BJ (cell line): ENCODE measurements at regions not wholly inside any gene's neighbourhood (a gene's known extent, or its start where the extent isn't known, plus 50 kb on each side); places are given as distances from the start of the nearest gene placed in this dataset.

Source experiments
- CTCF ChIA-PET: fragments of 350-600 bp; formaldehyde crosslinking; extraction: SDS; loops from one replicate; lab custom pipeline; 2021; ENCODE audit warnings: antibody characterized with exemption, inconsistent platforms; lab: Yijun Ruan, JAX
- POLR2A ChIA-PET: fragments of 300-600 bp; sonication (Branson Sonifier 250); formaldehyde crosslinking; extraction: SDS; loops from one replicate; lab custom pipeline; 2021; ENCODE audit warnings: antibody characterized with exemption; lab: Charles Lee
- DNase-seq: peaks from one replicate; pipeline ENCODE4 v3.0.0-alpha.2; 2011; ENCODE audit warnings: low read depth
- H3K27me3 ChIP-seq: 2 replicates; pipeline ENCODE4 v1.6.0; 2011; ENCODE audit warnings: low read length; ENCODE audit not compliant: control insufficient read depth, insufficient read depth
- H3K36me3 ChIP-seq: 2 replicates; pipeline ENCODE4 v1.5.1; 2011; ENCODE audit warnings: low read length; ENCODE audit not compliant: control insufficient read depth, insufficient read depth
- H3K4me3 ChIP-seq: 2 replicates; pipeline ENCODE4 v1.5.1; 2011; ENCODE audit warnings: low read depth, mild to moderate bottlenecking, control low read depth, low read length
- TF ChIP-seq, protein P1 (sequence below): IDR thresholded peaks from 2 replicates; pipeline ENCODE4 v1.5.1; 2011; ENCODE audit warnings: low read depth, mild to moderate bottlenecking, control low read depth, inconsistent platforms, low read length, moderate library complexity; ENCODE audit not compliant: insufficient read depth

DNA sequence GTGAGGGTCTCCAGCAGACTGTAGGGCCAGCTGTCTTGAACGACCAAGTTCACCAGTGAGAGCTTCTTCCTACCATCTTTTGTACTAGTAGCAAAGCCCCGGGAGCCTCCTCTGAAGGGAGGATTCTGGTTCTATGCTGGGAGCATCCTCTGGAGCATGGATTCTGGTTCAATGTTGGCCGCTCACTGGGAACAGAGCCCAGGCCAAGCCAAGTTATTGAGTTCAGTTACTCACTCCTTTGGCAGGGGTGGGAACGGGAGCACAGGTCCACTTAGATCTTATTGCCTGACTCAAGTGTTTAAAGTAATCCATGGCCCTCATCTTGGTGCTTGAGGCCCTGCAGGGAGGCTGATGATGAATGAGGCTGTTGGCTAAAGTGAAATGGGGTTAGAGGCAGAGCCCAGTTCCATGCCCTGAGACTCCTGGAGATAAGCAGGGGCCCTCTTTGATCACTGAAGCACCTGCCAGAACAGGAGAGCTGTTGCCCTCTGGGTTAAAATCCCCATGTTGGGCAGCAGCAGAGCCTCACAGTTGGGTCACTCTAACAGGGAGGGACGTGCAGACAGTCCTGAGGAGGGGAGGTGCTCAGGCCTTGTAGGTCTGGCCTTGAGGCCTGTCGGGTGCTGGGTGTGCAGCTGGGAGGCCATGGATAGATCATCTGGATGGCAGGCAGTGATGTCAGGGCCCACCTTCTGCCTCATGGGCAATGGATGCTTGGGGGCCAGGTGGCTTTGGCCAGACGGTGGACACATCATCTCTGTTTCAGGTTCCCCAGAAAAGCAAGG, 98.3 kb upstream of the SYNDIG1 start:
- ChIA-PET CTCF (interaction anchor here (0.5 to 1.3 kb wide), 2 partner anchors 9 to 12 kb away, joined by 3 read pairs; no protein-coding TSS in a partner anchor), POLR2A (no interaction called here)
- Histone ChIP-seq H3K27me3 (no peaks in the 10 kb centered on the region), H3K4me3 (no peak overlapping the region), H3K36me3 (no peaks in the 10 kb centered on the region)
- TF ChIP-seq, protein P1, sequence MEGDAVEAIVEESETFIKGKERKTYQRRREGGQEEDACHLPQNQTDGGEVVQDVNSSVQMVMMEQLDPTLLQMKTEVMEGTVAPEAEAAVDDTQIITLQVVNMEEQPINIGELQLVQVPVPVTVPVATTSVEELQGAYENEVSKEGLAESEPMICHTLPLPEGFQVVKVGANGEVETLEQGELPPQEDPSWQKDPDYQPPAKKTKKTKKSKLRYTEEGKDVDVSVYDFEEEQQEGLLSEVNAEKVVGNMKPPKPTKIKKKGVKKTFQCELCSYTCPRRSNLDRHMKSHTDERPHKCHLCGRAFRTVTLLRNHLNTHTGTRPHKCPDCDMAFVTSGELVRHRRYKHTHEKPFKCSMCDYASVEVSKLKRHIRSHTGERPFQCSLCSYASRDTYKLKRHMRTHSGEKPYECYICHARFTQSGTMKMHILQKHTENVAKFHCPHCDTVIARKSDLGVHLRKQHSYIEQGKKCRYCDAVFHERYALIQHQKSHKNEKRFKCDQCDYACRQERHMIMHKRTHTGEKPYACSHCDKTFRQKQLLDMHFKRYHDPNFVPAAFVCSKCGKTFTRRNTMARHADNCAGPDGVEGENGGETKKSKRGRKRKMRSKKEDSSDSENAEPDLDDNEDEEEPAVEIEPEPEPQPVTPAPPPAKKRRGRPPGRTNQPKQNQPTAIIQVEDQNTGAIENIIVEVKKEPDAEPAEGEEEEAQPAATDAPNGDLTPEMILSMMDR, result no peak
- DNase-seq, result no peak

DNA sequence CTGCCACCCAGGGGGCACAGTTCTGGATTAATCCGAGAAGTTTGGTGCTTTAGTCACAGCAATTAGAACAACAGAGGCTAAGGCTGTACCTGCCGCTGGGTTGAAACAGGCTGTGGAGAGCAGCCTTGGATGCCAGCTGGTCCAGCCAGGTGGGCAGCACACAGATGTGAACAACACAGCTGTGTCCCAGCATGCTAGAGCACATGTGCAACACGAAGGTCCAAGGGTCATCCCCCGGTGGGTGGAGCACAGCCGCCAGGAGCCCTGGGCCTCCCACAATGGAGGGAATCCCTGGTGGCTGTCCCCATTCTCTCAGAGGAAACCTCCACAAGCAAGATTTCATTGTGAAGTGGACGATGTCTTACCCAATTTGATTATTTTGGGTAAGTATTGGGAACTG, 99.2 kb upstream of the SYNDIG1 start:
- Histone ChIP-seq H3K27me3 (no peaks in the 10 kb centered on the region), H3K4me3 (no peak overlapping the region), H3K36me3 (no peaks in the 10 kb centered on the region)
- no peak for DNase-seq
- ChIA-PET CTCF (interaction anchor here (0.5 to 1.3 kb wide), 2 partner anchors 10 to 11 kb away, joined by 3 read pairs; no protein-coding TSS in a partner anchor), POLR2A (interaction anchor here (0.6 kb wide), 1 partner anchor 26 kb away, joined by 3 read pairs; no protein-coding TSS in a partner anchor)
- TF ChIP-seq, protein P1, result no peak

DNA sequence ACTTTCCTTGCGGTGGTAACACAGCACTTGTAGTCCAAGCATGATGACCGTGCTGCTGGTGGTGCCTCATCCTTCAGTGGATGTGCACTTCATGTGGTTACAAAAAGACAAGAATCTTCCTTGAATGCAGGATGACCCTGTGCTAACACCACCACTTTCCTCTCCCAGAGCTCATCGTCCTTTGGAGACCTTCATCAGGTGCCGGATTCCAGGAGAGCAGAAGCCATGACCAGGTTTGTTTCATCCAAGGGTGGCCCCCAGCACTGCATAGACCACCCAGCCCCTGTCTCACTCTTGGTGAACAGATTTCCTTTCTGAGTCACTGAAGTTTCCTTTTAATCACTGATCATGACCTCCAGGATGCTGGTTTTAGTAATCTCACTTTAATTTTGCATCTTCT, 101.2 kb upstream of the SYNDIG1 start:
- no peak for DNase-seq
- Histone ChIP-seq H3K36me3 (no peaks in the 10 kb centered on the region), H3K27me3 (no peaks in the 10 kb centered on the region), H3K4me3 (no peak overlapping the region)
- TF ChIP-seq, protein P1, result no peak
- CTCF ChIA-PET, result no interaction called here
- POLR2A ChIA-PET, result no interaction called here

DNA sequence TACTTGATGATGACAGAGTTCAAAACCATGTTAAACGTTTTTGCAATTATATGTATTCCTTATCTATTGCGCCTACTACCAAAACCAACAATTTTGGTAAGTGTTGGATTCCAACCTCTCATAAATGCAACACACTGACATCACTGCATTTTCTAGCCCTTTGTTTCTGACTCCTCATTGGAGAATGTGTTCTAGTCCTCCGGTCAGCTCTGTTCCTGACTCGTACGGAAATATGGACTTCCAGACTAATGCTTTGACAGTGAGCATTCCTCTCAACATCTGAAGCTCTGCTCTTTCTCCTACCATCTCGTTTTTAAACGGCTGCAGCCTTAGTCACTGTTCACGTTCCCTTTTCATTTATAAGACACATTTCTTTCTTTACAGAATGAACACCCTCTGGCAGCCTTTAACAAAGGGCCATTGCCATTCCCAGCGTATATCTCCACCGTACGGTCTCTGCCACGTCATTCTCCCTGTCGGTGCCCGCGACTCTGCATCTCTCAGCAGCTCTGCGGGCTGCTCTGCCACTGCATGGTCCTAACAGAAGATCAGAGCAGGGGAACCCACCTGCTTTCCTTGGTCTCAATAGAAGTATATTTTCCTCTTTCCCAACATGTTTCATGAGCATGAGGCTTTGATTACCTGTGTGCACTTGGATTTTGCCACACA, 103.0 kb upstream of the SYNDIG1 start:
- no peaks in the 10 kb centered on the region for H3K36me3 ChIP-seq
- TF ChIP-seq, protein P1, result no peak
- H3K27me3 ChIP-seq, result no peaks in the 10 kb centered on the region
- DNase-seq, result no peak
- no peak overlapping the region for H3K4me3 ChIP-seq
- ChIA-PET POLR2A (no interaction called here), CTCF (no interaction called here)

DNA sequence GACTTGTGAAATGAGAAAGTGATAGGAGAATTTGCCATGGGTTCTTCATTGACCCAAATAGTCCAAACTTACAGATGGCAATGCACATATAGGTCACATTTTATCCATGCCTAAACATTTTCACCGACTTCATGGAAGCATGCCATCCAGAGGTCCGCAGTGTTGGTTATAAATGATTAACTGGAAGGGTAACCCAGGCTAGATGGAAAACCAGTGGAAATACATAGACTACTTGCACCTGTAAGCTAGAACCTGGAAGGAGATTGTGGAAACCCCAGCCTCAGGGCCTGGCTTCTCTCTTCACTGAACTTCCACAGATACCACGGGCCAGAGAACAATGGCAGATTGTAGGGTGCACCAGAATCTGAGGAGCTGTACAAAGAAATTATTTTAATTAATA, 103.8 kb upstream of the SYNDIG1 start:
- no peak overlapping the region for H3K4me3 ChIP-seq
- no peak for DNase-seq
- CTCF ChIA-PET, result no interaction called here
- no peaks in the 10 kb centered on the region for H3K36me3 ChIP-seq
- TF ChIP-seq, protein P1, result no peak
- POLR2A ChIA-PET, result no interaction called here
- no peaks in the 10 kb centered on the region for H3K27me3 ChIP-seq
